H1 (cell line): ENCODE measurements at regions not wholly inside any gene's neighbourhood (a gene's known extent, or its start where the extent isn't known, plus 50 kb on each side); places are given as distances from the start of the nearest gene placed in this dataset.

Experiments used
- CTCF ChIA-PET: fragments of 300-600 bp; sonication (Branson Sonifier 250); formaldehyde crosslinking; loops from one replicate; lab custom pipeline; 2021; ENCODE audit not compliant: partially characterized antibody; lab: Charles Lee
- POLR2A ChIA-PET: fragments of 300-600 bp; sonication (Branson Sonifier 250); formaldehyde crosslinking; loops from one replicate; lab custom pipeline; 2021; ENCODE audit warnings: inconsistent platforms; ENCODE audit not compliant: partially characterized antibody; lab: Charles Lee
- DNase-seq, 2 experiments: peaks; one replicate each; pipeline versions ENCODE4 v3.0.0 to v3.0.0-alpha.2; 2010 to 2022; ENCODE audit warnings: low spot score in 2 of 2, low read depth in 1 of 2, mixed read lengths in 1 of 2
- FAIRE-seq: peaks from 2 replicates; lab custom pipeline; 2011; peaks lifted over from hg19 to GRCh38; lab: Jason Lieb, UNC
- H2AFZ ChIP-seq: 2 replicates; pipeline ENCODE4 v1.8.1; 2012; ENCODE audit warnings: low read length, inconsistent platforms
- H2AK5ac ChIP-seq: 2 replicates; pipeline ENCODE4 v1.6.1; 2013; ENCODE audit warnings: low read depth, low read length
- H2BK120ac ChIP-seq: replicated peaks from 2 replicates; pipeline ENCODE3; 2013; ENCODE audit warnings: low read depth, low read length, inconsistent platforms
- H2BK12ac ChIP-seq: 2 replicates; pipeline ENCODE4 v1.6.1; 2013; ENCODE audit warnings: low read depth, low read length
- H2BK15ac ChIP-seq: 2 replicates; pipeline ENCODE4 v1.6.1; 2013; ENCODE audit warnings: low read length
- H2BK20ac ChIP-seq: 2 replicates; pipeline ENCODE4 v1.6.1; 2013; ENCODE audit warnings: low read length
- H2BK5ac ChIP-seq: 2 replicates; pipeline ENCODE4 v1.6.1; 2013; ENCODE audit warnings: low read depth, low read length
- H3K14ac ChIP-seq: 2 replicates; pipeline ENCODE4 v1.6.1; 2013; ENCODE audit warnings: inconsistent platforms; ENCODE audit not compliant: insufficient read length
- H3K18ac ChIP-seq: 2 replicates; pipeline ENCODE4 v1.6.1; 2013; ENCODE audit warnings: low read length; ENCODE audit errors: extremely low read depth
- H3K23ac ChIP-seq: 2 replicates; pipeline ENCODE4 v1.6.1; 2013; ENCODE audit warnings: inconsistent platforms; ENCODE audit not compliant: insufficient read length
- H3K23me2 ChIP-seq: 2 replicates; pipeline ENCODE4 v1.6.1; 2013; ENCODE audit warnings: low read depth, low read length
- H3K27ac ChIP-seq: 2 replicates; pipeline ENCODE4 v1.6.1; 2011; ENCODE audit warnings: low read depth, low read length, inconsistent platforms
- H3K27me3 ChIP-seq, 4 experiments: replicated peaks in 1 of 4; 1 replicate in 1 of 4; 2 replicates in 3 of 4; pipeline versions ENCODE4 v1.6.1 to v1.8.1; 2011 to 2013; ENCODE audit warnings: low read length in 3 of 4, mild to moderate bottlenecking in 3 of 4, inconsistent platforms in 2 of 4, mixed read lengths in 2 of 4, moderate library complexity in 1 of 4; ENCODE audit not compliant: control insufficient read depth in 3 of 4, insufficient read depth in 3 of 4; ENCODE audit errors: extremely low read depth in 1 of 4
- H3K36me3 ChIP-seq, 4 experiments: 2 replicates each; pipeline versions ENCODE4 v1.6.1 to v1.8.1; 2011 to 2013; ENCODE audit warnings: mild to moderate bottlenecking in 4 of 4, low read length in 3 of 4, moderate library complexity in 2 of 4, control low read depth in 1 of 4, inconsistent platforms in 1 of 4; ENCODE audit not compliant: insufficient read depth in 4 of 4, control insufficient read depth in 2 of 4
- H3K4ac ChIP-seq: replicated peaks from 2 replicates; pipeline ENCODE3; 2013; ENCODE audit warnings: low read length, low read depth, mixed read lengths, inconsistent platforms; ENCODE audit not compliant: insufficient read length
- H3K4me1 ChIP-seq, 4 experiments: replicated peaks in 1 of 4; 1 replicate in 1 of 4; 2 replicates in 3 of 4; pipeline versions ENCODE4 v1.6.1 to v1.8.1; 2011 to 2013; ENCODE audit warnings: low read length in 3 of 4, inconsistent platforms in 2 of 4, mixed read lengths in 1 of 4; ENCODE audit not compliant: insufficient read depth in 4 of 4, control insufficient read depth in 3 of 4
- H3K4me2 ChIP-seq, 2 experiments: 2 replicates each; pipeline versions ENCODE4 v1.6.1 to v1.8.1; 2011 to 2013; ENCODE audit warnings: low read depth in 2 of 2, low read length in 2 of 2, control low read depth in 1 of 2, inconsistent platforms in 1 of 2, mild to moderate bottlenecking in 1 of 2; ENCODE audit not compliant: insufficient read depth in 1 of 2
- H3K4me3 ChIP-seq, 4 experiments: fragments of 200-600, 300-600 bp in 1 of 4; sonication (generic), shearing (Covaris generic), sonication (Bioruptor Twin) in 1 of 4; 2 replicates each; pipeline versions ENCODE4 v1.5.1 to v1.8.1; 2011 to 2016; ENCODE audit warnings: low read length in 4 of 4, low read depth in 3 of 4, control low read depth in 2 of 4, inconsistent platforms in 2 of 4, mild to moderate bottlenecking in 2 of 4, mixed read lengths in 1 of 4, moderate library complexity in 1 of 4; ENCODE audit not compliant: insufficient read depth in 2 of 4; ENCODE audit errors: extremely low read depth in 1 of 4
- H3K56ac ChIP-seq: replicated peaks from 2 replicates; pipeline ENCODE3; 2013; ENCODE audit warnings: low read depth, mild to moderate bottlenecking, mixed read lengths, low read length, inconsistent platforms; ENCODE audit not compliant: insufficient read length
- H3K79me1 ChIP-seq: 2 replicates; pipeline ENCODE4 v1.6.1; 2013; ENCODE audit warnings: low read depth, low read length, control low read depth
- H3K79me2 ChIP-seq, 2 experiments: 2 replicates each; pipeline versions ENCODE4 v1.6.1 to v1.8.1; 2012 to 2013; ENCODE audit warnings: low read length in 2 of 2, mild to moderate bottlenecking in 2 of 2, inconsistent platforms in 1 of 2; ENCODE audit not compliant: insufficient read depth in 2 of 2, control insufficient read depth in 1 of 2
- H3K9ac ChIP-seq, 4 experiments: replicated peaks in 1 of 4; 1 replicate in 1 of 4; 2 replicates in 3 of 4; pipeline versions ENCODE4 v1.6.1 to v1.8.1; 2011 to 2013; ENCODE audit warnings: low read depth in 3 of 4, low read length in 3 of 4, control low read depth in 2 of 4, mild to moderate bottlenecking in 2 of 4, moderate library complexity in 2 of 4, inconsistent platforms in 1 of 4; ENCODE audit errors: extremely low read depth in 1 of 4
- H3K9me3 ChIP-seq, 2 experiments: 2 replicates each; pipeline versions ENCODE4 v1.6.1 to v1.8.1; 2012 to 2013; ENCODE audit warnings: mild to moderate bottlenecking in 2 of 2, moderate library complexity in 2 of 2, control low read depth in 1 of 2, inconsistent platforms in 1 of 2, low read depth in 1 of 2, low read length in 1 of 2, mixed read lengths in 1 of 2; ENCODE audit not compliant: insufficient read depth in 2 of 2
- H4K20me1 ChIP-seq, 2 experiments: replicated peaks in 1 of 2; 2 replicates each; pipeline versions ENCODE3 to v1.8.1; 2011 to 2013; ENCODE audit warnings: inconsistent platforms in 2 of 2, low read length in 2 of 2, mild to moderate bottlenecking in 1 of 2; ENCODE audit not compliant: insufficient read depth in 2 of 2, control insufficient read depth in 1 of 2
- H4K5ac ChIP-seq: 2 replicates; pipeline ENCODE4 v1.6.1; 2013; ENCODE audit warnings: low read length, low read depth, mixed read lengths, inconsistent platforms; ENCODE audit not compliant: insufficient read length
- H4K8ac ChIP-seq: 2 replicates; pipeline ENCODE4 v1.8.0; 2013; ENCODE audit warnings: mild to moderate bottlenecking, moderate library complexity, low read length, inconsistent platforms; ENCODE audit not compliant: insufficient read depth; ENCODE audit errors: extremely low read depth
- H4K91ac ChIP-seq: replicated peaks from 2 replicates; pipeline ENCODE3; 2013; ENCODE audit warnings: low read length, mixed read lengths, inconsistent platforms; ENCODE audit not compliant: insufficient read length
- ATF3 ChIP-seq: IDR thresholded peaks from 2 replicates; pipeline ENCODE4 v1.6.1; 2011; ENCODE audit warnings: low read depth, mild to moderate bottlenecking, low read length; ENCODE audit not compliant: insufficient read depth
- CBX5 ChIP-seq: fragments of 300-800, 300-1000 bp; sonication (generic); IDR thresholded peaks from 2 replicates; pipeline ENCODE4 v1.7.1; 2016; ENCODE audit warnings: antibody characterized with exemption, low read length, low read depth
- GABPA ChIP-seq: IDR thresholded peaks from 2 replicates; pipeline ENCODE4 v1.6.1; 2011; ENCODE audit warnings: mild to moderate bottlenecking, low read length, moderate library complexity, borderline replicate concordance; ENCODE audit not compliant: insufficient read depth
- RXRA ChIP-seq: IDR thresholded peaks from 2 replicates; pipeline ENCODE4 v1.6.1; 2011; ENCODE audit warnings: low read depth, mild to moderate bottlenecking, low read length, moderate library complexity; ENCODE audit not compliant: insufficient read depth
- SIX5 ChIP-seq: IDR thresholded peaks from 2 replicates; pipeline ENCODE4 v1.6.1; 2011; ENCODE audit warnings: mild to moderate bottlenecking, low read depth, low read length
- TCF12 ChIP-seq: IDR thresholded peaks from 2 replicates; pipeline ENCODE4 v1.6.1; 2011; ENCODE audit warnings: low read depth, mild to moderate bottlenecking, low read length
- WGBS, 2 experiments: shearing (Covaris generic) in 1 of 2; methylation state at CpG; one replicate each; pipeline versions ENCODE4 v1.1.6 to v1.1.7; 2013 to 2015; ENCODE audit warnings: low lambda C conversion rate in 2 of 2, mixed read lengths in 2 of 2, inconsistent platforms in 1 of 2, low coverage in 1 of 2, missing lambda C conversion rate in 1 of 2; ENCODE audit not compliant: insufficient replicate concordance in 2 of 2, insufficient coverage in 1 of 2, insufficient read length in 1 of 2; ENCODE audit errors: extremely low coverage in 1 of 2, missing lambda C conversion rate in 1 of 2; 5-methylcytosine and 5-hydroxymethylcytosine counted together

DNA sequence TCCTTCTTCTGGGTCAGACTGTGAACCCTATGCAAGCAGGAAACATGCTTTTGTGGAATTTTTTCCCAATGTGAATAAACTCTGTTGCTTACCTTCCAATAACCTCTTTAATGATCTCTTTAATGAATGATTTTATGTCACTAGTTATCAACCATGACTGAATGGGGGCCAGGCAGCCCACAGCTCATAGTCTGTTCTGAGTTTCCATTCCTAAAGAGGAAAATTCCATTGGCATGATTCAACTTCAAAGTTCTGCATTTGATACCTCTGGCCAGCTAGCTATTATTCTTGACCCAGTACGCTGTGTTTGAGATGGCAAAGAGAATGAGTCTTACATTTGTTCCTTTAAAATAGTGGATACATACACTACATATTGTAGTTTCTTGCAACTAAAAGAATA lies 867.8 kb upstream of the CELF2 start:
- POLR2A ChIA-PET, result no interaction called here
- no peak overlapping the region for H2BK20ac ChIP-seq
- H2BK120ac ChIP-seq, result no peak overlapping the region
- CTCF ChIA-PET, result interaction anchor here (0.6 kb wide), 1 partner anchor 213 kb away, joined by 4 read pairs; no protein-coding TSS in a partner anchor
- no peak overlapping the region for H4K8ac ChIP-seq
- no peak overlapping the region for H2BK5ac ChIP-seq
- H3K9ac ChIP-seq, result no peak overlapping the region
- no peaks in the 10 kb centered on the region for H3K79me1 ChIP-seq
- no peaks in the 10 kb centered on the region for H3K9me3 ChIP-seq
- H2AK5ac ChIP-seq, result no peak overlapping the region
- H3K14ac ChIP-seq, result no peak overlapping the region
- no peaks in the 10 kb centered on the region for H4K20me1 ChIP-seq
- H2AFZ ChIP-seq, result 0 out of 2 replicates have a peak overlapping the region, but pooled peaks have one; percentile 62
- H4K5ac ChIP-seq, result no peak overlapping the region
- FAIRE-seq (no peak), DNase-seq (no peak)
- no peak overlapping the region for H3K18ac ChIP-seq
- H3K27me3 ChIP-seq, result peaks cover 0 to 1% (median 0%) of the 10 kb centered on the region in 4 experiments; a peak in 1 of 7 replicates
- H4K91ac ChIP-seq, result no peak overlapping the region
- no peak overlapping the region for H3K27ac ChIP-seq
- H3K23ac ChIP-seq, result no peak overlapping the region
- H3K23me2 ChIP-seq, result no peaks in the 10 kb centered on the region; the same call in 1 of the 2 replicates
- no peak overlapping the region for H3K4me3 ChIP-seq
- H3K4me2 ChIP-seq, result no peak overlapping the region
- no peak overlapping the region for H3K56ac ChIP-seq
- no peaks in the 10 kb centered on the region for H3K4me1 ChIP-seq
- no peaks in the 10 kb centered on the region for H3K79me2 ChIP-seq
- H2BK12ac ChIP-seq, result no peak overlapping the region
- 48% methylated on average over 1 of the region's 1 CpG; no CpG with 5 or more reads in 1 of the 2 experiments for WGBS, 2 experiments
- H2BK15ac ChIP-seq, result no peak overlapping the region
- no peak overlapping the region for H3K4ac ChIP-seq
- H3K36me3 ChIP-seq, result no peaks in the 10 kb centered on the region
- TF ChIP-seq ATF3 (no peak), CBX5 (no peak), SIX5 (no peak), GABPA (no peak), RXRA (no peak), TCF12 (no peak)
